NOMO-1 (cell line): ENCODE measurements at regions not wholly inside any gene's neighbourhood (a gene's known extent, or its start where the extent isn't known, plus 50 kb on each side); places are given as distances from the start of the nearest gene placed in this dataset.
"Not testable (repeated sequence)": the region's sequence is repeated elsewhere in the genome, so short reads cannot be mapped to it uniquely, and the experiment has no call there.

Experiments used
- DNase-seq, 2 experiments: peaks; one replicate each; lab custom pipeline; 2025; ENCODE audit not compliant: unreplicated experiment in 2 of 2; lab: John Stamatoyannopoulos, UW

DNA sequence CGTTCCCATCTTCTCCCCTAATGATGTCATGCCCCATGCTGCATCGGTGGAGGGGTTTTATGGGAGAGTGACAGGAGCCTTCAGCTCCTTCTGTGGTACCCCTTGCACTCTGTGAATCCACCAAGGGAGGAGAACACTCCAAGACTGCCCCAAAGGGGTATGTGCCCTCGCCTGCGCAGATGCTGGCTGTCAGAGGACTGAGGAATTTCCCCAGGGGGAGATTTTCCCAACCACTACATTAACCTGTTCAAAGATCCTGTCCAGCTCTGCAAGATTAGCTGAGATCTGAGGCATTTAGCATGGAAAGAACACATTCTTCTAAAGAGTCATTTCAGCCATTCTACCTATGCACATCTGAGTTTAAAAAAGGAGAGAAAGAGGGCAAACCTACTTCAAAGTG, 143.2 kb upstream of the ITGA6 start:
- DNase-seq = no peak

GRCh38 chr2:172285010-172285621, 142.3 kb upstream of the ITGA6 start:
- DNase-seq = peak; percentile 50 to 72

DNA sequence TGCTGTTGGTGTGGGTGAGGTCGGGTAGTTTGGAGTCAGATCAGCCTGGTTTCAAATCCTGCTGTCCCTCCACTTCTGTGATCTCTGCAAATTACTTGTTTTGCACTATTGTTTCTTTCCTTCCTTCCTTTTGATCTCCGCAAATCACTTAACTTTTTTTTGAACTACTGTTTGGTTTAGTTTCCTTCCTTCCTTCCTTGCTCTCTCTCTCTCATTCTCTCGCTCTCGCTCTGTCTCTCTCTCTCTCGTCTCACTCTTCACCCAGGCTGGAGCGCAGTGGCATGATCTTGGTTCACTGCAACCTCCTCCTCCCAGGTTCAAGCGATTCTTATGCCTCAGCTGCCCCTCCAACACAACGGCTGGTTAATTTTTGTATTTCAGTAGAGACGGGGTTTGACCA, 141.6 kb upstream of the ITGA6 start:
- no peak for DNase-seq

GRCh38 chr2:172287190-172287589, 140.2 kb upstream of the ITGA6 start:
- DNase-seq = no peak

- DNase-seq = no peak
These were observed 139.6 kb upstream of the ITGA6 start for GRCh38 chr2:172287605-172288315.

DNA sequence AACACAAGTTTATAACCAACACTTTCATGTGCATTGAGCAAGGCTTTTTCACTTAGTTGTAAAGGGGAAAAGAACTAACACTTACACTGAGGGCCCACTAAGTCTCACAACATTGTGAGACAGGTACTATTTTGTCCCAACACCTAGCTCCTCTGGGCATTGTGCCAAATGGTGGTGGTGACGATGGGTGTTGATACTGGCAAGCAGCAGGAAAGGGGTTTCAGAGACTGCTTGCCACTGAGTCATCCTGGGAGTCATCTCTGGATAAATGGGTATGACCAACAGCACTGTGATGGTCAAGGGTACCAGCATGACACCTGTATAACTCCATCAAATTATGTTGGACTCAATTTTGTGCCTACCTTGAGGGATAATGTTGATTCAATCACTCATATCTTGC, 138.8 kb upstream of the ITGA6 start:
- no peak for DNase-seq

DNA sequence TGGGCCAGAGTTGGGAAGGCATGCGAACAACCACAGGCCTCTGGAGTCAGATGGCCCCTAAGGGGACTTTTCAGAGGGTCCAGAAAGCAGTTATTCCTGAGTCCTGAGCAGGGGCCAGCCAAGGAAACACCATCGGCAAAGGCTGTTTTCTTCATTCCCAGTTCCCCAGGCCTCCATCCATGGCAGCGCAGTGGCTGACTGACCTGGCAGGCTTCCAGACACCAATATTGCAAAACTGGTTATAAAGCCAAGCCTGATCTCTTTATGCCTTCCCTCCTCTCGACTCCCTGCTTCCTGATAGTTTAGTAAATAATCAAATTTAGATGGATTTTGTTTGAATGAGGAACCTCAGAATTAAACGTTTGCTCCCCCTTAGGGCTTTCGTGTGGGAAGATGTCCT, 133.4 kb upstream of the ITGA6 start:
- DNase-seq = peak; percentile 14 to 26

DNA sequence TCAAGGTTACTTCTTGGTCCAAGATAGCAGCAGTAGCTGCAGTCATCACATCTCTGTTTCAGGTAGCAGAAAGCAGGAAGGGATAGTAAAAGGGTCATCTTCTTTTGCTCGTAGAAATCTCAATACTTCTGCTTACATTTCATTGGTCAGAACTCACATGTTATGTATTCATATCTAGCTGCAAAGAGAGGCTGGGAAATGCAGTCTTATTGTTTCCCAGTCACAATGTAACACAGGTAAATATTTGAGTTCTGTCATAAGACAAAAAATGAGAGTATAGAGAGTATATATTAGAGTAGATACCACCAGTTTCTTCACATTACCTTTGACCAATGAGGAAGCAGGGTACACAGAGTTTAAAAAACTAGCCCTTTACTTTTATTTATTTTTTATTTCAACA, 132.4 kb upstream of the ITGA6 start:
- no peak for DNase-seq

- DNase-seq = no peak
These were observed 131.7 kb upstream of the ITGA6 start for GRCh38 chr2:172295677-172296076.

- DNase-seq = no peak
These were observed 130.9 kb upstream of the ITGA6 start for GRCh38 chr2:172296267-172297046.

DNA sequence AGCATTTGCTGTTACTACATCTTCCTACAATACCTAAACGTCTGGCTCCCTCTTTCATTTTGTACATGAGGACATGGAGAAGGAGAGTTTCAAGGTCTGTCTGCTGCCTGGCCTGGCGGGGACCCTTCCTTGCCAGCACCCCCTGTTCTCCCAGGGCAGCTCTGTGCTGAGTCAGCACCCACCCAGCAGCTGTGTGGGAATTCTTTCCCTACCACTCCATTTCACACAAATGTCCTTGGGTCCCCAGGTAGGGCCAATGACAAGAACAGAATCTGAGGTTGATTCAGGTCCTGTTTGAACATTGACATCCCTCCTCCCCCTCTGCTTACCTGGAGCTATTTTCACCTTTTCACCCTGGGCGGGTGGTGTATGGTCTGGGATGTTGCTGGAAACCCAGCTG, 129.9 kb upstream of the ITGA6 start:
- DNase-seq = no peak

DNA sequence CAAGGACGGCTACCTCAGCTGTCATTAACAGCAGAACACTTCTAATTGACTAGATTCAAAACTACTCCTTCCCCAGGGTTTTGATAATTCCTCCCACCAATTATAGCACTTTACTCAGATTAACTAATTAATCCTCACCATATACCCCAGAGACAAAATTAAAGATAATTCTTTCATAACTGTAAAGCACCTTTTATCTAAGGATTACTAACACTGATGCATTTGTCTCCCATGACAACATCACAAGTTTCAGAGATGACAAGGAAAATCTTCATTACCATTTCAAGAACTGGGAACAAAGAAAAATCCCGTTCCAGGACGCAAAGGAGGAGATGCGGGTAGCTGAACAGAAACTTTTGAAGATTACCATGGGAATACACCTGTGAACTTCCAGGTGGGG, 129.4 kb upstream of the ITGA6 start:
- no peak for DNase-seq

DNA sequence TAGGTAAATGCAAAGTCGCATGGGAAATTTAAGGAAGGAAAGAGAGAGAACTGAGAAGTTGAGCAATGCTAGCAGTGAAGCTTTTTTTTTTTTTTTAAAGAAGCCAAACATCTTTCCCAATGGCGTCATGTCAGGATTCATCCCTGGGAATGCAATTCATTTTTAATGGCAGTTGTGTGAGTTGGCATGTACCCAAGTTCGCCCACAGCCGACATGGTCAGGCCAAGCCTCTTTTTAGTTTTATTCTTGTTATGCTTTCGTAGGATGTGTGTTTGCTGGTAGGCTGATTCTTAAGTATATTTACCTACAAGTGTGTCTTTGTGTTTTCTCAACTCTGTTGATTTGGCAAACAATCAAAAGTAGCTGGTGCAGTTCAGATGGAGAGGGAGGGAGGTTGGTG, 127.6 kb upstream of the ITGA6 start:
- no peak for DNase-seq

DNA sequence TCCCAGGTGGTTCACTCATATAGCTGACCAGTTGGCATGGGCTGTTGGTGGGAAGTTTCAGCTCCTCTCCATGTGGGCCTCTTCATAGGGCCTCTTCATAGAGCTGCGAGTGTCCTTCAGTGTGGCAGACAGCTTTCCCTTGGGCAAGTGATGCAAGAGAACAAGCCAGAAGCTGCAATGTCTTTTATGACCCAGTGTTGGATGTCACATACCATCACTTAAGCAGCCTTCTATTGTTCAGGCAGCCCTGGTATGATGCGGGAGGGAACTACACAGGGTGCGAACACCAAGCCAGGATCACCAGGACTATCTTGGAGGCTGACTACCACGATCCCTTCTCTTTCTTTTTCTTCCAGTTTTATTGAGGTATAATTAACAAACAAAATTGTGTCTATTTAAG, 126.5 kb upstream of the ITGA6 start:
- DNase-seq = no peak

DNA sequence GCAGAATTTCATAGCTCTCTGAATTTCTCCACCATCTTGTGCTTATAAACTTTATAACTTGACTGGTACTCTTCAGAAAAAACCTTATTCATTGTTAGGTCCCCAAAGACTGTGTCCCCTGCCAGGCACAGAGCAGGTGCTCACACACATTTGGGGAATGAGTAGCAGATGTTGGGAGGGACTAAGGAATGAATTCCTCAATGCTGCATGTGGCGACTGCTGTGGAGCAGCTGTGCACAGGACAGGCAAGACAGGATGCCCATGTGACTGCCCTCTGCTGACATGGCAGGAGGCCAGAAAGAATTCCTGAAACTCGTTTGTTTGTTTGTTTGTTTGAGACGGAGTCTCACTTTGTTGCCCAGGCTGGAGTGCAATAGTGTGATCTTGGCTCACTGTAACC, 122.3 kb upstream of the ITGA6 start:
- DNase-seq = no peak

DNA sequence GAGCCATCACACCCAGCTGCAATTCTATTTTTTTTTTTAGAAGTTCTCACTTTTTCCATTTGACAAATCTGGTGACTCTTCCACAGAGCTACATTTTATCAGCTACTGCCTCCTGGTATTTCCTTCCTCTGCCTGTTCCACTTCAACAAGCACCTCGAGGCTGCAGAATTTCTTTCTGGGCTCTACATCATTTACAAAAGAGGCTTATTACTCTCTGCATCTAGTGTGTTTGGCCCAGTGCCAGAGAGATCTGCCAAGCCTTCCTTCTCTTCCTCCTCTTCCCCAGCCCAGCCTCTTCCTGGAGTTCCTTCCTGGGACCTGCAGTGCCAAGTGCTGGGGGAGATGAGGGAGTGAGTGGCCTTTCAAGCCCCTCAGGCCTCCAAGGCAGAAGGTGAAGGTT, 119.6 kb upstream of the ITGA6 start:
- DNase-seq = no peak

DNA sequence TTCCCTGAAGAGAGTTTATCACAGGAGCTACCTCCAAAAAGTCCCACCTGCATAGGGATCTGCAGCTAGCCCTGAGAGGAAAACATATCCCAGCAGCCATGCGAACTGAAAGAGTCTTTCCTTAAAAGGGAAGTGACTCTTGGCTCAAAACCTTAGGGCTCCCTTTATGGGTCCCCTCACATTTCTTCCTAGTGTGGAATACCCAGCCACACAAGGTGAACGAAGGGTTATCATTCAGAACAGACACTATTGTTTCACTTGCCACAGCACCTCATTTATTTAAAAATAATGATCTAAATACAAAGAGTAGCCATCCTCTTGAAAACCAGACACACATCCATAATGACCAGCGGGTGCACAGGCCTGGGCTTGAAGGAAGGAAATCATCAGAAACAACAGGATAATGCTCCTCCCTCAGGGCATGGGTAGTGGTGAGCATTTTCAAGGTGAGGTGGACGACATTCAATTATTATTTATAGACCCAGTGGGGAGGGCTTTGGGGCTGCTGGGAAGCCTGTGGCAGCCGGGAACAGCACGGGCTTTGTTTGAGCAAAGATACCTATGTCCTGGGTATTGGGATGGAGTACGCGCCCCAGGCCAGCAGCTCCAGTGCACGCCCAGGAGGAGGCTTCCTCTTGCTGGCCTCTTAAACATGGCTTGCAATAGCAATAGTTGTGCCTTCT, 119.0 kb upstream of the ITGA6 start:
- no peak for DNase-seq

DNA sequence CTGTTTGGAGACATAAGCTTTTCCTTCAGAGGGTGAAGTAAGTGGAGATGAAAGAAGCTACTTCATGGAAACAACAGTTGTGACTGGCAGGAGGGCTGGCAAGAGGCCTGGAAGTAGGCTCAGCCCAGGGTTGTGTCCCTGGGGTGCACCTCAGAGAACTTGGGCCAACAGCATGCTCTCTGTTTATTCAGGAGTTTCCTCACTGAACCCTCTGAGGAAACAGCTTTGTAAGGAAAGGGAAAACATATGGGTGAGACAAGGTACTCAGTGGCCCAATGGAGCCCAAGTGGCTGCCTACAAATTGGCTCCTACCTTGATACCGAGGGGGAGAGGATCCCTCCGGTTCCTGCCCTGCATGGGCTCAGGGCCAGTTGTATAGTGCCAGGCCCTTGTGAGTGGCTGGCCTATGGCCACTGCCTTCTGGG, 115.5 kb upstream of the ITGA6 start:
- DNase-seq = no peak

GRCh38 chr2:172313715-172314341, 113.6 kb upstream of the ITGA6 start:
- no peak for DNase-seq

GRCh38 chr2:172315070-172315469, 112.3 kb upstream of the ITGA6 start:
- DNase-seq = not testable (repeated sequence)

DNA sequence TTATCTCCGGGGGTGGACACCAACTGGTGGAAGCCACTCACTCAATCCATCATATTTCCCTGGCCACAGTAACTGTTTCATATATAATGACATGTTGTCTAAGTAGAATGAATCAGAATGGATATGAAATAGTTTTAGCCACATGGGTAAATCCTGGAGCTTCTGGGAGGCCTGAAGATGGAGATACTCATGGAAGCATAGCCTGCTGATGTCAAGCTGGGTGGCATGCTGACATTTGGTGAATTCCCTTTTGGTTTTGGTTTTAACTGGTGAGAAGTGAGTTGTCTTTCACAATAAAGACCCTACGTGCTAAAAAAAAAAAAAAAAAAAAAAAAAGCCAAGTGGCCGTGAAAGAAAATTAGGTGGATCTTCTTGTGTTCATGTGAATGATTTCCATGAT, 105.3 kb upstream of the ITGA6 start:
- no peak for DNase-seq
